Iris pigment epithelial cell (primary cell): ENCODE measurements at regions not wholly inside any gene's neighbourhood (a gene's known extent, or its start where the extent isn't known, plus 50 kb on each side); places are given as distances from the start of the nearest gene placed in this dataset.
"Not testable (repeated sequence)": the region's sequence is repeated elsewhere in the genome, so short reads cannot be mapped to it uniquely, and the experiment has no call there.

Experiments
- DNase-seq: peaks from one replicate; pipeline ENCODE4 v3.0.0-alpha.2; 2011; ENCODE audit warnings: low read depth

DNA sequence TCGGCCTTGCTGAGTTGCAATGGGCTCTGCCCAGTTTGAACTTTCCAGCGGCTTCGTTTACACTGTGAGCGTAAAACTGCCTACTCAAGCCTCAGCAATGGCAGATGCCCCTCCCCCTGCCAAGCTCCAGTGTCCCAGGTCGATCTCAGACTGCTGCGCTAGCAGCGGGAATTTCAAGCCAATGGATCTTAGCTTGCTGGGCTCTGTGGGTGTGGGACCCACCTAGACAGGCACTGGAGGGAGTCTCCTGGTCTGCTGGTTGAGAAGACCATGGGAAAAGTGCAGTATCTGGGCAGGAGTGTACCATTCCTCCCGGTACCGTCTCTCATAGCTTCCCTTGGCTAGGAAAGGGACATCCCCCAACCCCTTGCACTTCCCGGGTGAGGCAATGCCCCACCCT lies 88.2 kb downstream of the KLHL28 start:
- DNase-seq = no peak

DNA sequence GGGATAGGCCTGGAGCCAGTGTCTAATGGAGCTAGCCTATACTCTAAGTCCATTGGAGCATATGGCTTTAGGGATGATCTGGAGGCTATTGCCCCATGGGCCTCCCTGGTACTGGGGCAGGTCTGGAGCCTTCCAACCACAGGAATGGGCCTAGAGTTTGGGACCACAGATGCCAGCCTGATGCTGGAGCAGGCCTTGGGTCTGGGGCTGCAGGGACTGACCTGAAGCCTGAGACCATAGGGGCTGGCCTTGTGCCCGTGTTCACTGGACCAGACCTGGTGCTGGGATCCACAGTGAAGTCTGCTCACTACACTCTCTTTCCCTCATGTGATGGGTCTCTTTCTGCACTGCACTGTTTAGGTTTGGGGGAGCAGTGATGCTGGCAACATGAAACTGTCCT lies 95.0 kb downstream of the KLHL28 start:
- no peak for DNase-seq

DNA sequence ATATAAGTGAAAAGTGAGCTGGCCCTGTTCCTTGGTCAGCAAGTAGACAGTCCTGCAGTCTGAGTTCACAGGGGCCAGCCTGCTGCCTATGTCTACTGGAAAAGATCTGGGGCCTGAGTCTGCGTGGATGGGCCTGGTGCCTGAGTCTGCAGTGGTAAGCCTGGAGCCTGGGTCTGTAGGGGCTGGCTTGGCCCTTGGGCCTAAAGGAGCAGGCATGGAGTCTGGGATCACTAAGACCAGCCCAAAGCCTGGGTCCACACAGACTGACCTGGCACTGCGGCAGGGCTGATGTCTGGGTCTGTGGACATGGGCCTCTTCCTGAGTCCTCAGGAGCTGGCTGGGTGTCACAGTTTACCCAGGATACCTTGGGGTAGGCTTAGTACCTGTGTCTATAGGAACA lies 95.4 kb downstream of the KLHL28 start:
- no peak for DNase-seq

GRCh38 chr14:44863271-44863670 lies 98.5 kb downstream of the KLHL28 start:
- no peak for DNase-seq

DNA sequence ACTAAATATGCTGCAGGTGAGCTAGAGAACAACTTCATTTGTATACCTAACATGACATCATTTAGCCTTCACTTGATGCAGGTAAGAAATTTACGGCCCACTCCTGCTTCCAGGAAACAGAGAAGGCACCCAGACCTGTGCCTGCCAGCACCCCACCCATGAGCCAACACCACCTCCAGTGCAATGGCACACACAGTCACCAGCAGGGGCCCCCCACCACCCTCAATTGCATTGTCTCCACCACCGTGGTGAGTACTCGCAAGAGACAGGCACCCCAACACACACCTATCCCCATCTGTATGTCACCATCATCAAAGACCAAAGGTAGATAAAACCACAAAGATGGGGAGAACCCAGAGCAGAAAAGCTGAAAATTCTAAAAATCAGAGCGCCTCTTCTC lies 107.6 kb downstream of the KLHL28 start:
- no peak for DNase-seq

DNA sequence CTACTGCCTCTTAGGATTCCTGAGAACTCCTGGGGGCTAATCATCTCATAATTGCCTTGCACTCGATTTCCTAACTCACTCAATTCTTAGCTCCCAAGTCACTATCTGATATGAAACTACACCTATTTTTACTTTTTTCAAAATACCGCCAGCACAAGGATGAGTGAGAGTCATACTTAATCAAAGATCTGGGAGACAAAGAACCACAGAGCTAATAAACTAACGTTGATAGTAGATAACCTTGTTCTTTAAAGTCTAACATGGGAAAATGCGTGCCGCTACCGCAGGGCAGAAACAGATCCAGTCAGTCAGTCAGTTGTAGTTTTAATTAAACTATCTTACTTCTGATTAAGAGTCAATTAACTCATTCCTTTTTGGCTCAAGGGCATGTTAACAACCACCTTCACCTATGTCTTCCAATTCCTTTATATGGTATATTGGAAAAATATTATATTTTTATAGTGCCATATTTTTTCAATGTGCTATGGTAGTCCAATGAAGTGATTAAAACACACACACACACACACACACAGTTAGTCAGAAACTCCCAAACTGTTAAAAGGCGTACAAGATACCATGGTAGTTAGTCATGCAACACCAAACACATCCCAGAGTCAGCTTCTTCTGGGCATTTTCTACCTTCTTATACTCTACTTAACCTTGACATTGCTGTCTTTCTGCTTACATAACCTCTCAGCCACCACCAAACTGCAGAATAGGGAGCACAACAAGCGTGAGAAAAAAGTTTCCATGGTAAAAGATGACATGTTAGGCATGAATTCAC lies 114.0 kb downstream of the KLHL28 start:
- DNase-seq = peak; percentile 9

- peak; percentile 49 for DNase-seq
These were observed 115.4 kb downstream of the KLHL28 start for GRCh38 chr14:44846232-44846824.

GRCh38 chr14:44835928-44836327 lies 125.8 kb downstream of the KLHL28 start:
- DNase-seq = not testable (repeated sequence)

DNA sequence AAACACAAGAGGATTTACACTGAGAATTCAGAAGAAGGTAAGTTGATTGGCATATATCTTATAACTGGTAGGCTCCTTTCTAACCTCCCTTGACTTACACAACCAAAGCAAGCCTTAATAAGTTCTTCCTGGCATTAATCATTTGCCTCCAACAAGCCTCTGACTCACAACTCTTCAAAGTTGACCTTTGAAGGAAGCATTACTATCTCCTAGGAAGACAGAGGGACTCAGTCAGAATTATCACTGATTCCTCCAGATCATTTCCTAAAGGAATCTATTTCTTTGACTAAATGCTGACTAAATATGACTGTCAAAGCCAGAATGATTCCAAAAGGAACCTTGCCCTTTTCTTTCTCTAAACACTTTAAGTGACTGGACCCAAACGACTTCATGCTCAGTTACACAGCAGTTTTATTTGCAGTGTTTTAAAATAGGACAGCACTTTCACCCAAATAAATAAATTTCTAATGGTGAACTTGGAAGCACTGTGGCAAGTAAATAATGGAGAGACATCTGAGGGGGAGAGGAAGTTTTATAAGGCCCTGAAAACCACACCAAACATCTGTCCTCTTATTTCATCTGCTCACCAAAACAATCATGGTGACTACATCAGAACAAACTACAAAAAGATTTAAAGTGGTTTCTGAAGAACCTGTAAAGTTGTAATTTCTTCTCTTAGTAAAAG lies 128.2 kb downstream of the KLHL28 start:
- peak; percentile 19 for DNase-seq

DNA sequence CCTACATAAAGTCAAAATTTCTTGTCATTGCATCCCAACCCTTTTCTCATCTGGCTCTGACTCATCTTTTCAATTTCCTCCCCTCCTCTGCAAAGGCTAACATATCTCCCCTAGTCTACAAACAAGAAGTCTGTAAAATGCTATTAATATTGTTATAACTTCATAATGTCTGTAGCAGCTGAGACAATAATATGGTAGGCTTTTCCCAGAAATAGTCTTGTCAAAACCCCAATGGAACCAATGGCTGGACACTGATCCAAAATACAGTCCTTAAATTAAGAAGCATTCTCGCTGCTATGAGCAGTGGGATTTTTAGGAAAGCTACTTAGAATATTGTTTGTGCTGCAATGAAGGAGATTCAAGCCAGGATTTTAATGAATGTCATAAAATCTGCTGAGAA lies 131.4 kb downstream of the KLHL28 start:
- DNase-seq = no peak

GRCh38 chr14:44829021-44829420 lies 132.7 kb downstream of the KLHL28 start:
- DNase-seq = no peak

- no peak for DNase-seq
These were observed 133.7 kb downstream of the KLHL28 start for GRCh38 chr14:44828023-44828422.

DNA sequence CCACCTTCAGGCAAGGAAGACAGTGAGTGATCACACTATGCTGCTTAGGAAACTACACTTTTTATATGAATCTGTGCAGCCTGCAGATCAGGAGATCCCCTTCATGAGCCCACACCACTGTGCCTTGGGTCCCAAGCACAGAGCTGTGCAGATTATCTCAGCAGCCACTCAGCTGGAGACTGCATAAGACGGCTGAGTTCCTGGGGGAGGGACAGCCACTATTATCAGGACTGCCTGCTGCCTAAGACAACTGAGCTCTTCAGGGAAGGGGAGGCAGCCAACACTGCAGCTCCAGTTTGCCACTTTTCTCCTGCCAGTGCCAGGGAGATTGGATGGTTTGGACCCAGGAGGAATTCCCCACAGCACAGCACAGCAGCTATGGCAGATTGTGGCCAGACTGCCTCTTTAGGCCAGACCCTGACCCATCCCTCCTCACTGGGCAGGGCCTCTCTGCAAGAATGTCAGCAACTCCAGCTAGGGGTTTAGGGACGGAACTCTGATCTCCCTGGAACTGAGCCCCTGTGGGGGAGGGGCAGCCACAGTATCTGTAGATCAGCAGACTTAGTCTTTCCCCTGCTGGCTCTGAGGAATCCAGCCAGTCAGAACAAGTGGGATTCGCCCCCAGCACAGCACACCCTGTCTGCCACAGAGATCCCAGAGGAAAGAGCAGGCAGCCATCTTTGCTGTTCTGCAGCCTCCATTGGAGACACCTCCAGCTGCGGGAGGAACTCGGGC lies 141.3 kb downstream of the KLHL28 start:
- DNase-seq = no peak

- no peak for DNase-seq
These were observed 147.6 kb downstream of the KLHL28 start for GRCh38 chr14:44814196-44814595.

DNA sequence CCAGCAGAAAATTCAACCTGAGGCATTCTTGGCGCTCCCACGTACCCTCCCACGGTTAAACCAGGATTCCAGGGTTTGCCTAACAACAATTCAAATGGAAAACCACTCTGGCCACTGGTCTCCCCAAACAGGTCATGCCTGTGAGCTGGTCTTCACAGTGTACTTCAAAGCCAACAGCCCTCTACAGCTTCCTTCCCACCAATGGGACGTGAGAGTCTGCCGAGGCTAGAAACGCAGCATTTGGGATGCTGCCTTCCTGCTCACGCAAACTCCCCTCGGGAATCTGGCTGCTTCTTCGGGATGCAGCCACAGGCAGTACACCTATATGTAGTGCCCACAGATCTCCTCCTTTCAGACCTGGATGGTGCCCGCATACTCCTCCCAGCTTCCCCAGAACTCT lies 149.1 kb downstream of the KLHL28 start:
- no peak for DNase-seq

GRCh38 chr14:44804391-44804790 lies 157.4 kb downstream of the KLHL28 start:
- DNase-seq = no peak

DNA sequence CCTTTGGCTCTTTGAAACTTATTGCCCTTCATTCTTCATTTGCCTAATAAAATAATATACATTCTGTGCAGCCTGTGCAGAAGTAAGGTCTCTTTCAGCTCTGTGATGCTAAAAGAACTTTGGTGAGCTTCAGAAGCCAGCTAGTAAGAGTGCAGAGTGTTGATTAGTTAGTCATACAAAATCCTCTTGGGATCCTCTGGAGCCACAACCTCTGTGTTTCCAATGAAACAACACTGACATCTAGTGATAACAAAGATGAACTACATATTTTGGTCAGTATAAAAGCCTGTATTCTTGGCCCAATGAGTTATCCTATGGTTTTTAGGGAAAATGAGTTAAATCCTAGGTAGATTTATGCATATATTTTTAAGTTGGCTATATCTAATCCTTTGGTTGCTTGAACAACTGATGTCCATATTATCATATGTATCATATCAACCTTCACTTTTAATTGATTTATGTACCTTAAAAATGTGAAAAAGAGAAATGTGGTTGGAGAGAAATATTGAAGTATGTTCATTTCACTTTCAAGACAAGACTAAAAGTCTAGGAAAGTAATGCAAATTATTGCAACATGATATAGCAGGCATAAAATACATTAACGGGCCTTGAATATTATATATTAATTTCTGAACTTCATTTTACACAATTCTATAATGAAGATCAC lies 158.4 kb downstream of the KLHL28 start:
- DNase-seq = peak; percentile 53

- no peak for DNase-seq
These were observed 163.1 kb downstream of the KLHL28 start for GRCh38 chr14:44798386-44799242.

DNA sequence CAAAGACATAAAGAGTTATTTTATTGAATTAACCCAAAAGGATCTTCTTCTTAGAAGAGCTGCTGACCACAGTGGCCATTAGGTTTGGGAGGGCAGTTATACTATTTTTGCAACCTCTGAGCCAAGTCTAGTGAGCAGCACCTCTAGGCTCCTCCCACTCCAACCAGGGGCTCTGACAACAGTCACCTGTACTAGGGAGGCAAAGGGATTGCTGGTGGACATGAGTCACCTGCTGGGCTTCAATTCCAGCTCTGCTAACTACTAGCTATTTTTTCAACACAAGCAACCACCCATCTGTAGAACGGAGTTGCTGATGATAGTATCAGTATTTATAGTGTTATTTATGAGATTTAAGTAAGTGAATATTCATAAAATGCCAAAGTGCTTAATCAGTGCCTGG lies 166.0 kb downstream of the KLHL28 start:
- no peak for DNase-seq

- DNase-seq = no peak
These were observed 170.0 kb downstream of the KLHL28 start for GRCh38 chr14:44791730-44792129.

DNA sequence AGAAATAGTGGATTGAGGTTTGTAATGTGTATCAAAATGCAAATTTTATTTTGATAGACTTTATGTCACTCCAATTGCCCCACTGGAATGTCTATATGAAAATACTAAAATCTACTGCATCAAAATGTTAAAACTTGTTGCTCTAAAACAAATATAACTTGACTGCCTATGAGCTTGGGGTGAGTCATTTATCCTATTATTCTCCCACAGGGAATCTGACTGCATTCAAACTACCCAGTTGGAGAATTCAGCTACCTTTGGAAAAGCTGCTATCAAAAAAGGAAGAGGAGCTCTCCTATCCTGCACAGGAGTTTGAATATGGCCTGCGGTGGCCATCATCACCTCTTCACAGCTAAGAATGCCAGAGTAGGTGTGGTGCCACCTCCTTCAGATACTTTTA lies 173.1 kb downstream of the KLHL28 start:
- no peak for DNase-seq
